ENCODE measurements at regions not wholly inside any gene's neighbourhood (a gene's known extent, or its start where the extent isn't known, plus 50 kb on each side); places are given as distances from the start of the nearest gene placed in this dataset.

- no peak for TF ChIP-seq EZH2phosphoT487 (IDR thresholded peaks at IDR 0.05; ENCODE audit: low read length)
- no peak for TF ChIP-seq EZH2 (optimal IDR thresholded peaks at IDR 0.05; ENCODE audit: low read depth, low read length)
- TF ChIP-seq, protein P1, sequence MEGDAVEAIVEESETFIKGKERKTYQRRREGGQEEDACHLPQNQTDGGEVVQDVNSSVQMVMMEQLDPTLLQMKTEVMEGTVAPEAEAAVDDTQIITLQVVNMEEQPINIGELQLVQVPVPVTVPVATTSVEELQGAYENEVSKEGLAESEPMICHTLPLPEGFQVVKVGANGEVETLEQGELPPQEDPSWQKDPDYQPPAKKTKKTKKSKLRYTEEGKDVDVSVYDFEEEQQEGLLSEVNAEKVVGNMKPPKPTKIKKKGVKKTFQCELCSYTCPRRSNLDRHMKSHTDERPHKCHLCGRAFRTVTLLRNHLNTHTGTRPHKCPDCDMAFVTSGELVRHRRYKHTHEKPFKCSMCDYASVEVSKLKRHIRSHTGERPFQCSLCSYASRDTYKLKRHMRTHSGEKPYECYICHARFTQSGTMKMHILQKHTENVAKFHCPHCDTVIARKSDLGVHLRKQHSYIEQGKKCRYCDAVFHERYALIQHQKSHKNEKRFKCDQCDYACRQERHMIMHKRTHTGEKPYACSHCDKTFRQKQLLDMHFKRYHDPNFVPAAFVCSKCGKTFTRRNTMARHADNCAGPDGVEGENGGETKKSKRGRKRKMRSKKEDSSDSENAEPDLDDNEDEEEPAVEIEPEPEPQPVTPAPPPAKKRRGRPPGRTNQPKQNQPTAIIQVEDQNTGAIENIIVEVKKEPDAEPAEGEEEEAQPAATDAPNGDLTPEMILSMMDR (IDR thresholded peaks at IDR 0.05; ENCODE audit: low read length) = no peak
These were observed 70.2 kb upstream of the PHF24 start for GRCh38 chr9:34887841-34888240.
